DLD1 (cell line): ENCODE measurements at regions not wholly inside any gene's neighbourhood (a gene's known extent, or its start where the extent isn't known, plus 50 kb on each side); places are given as distances from the start of the nearest gene placed in this dataset.
"Not testable (repeated sequence)": the region's sequence is repeated elsewhere in the genome, so short reads cannot be mapped to it uniquely, and the experiment has no call there.

Experiments used
- in situ Hi-C: cut with HindIII; loops from 2 replicates; pipeline ENCODE4 v1.10.0; 2017; ENCODE audit warnings: low sequenced_read_pairs

DNA sequence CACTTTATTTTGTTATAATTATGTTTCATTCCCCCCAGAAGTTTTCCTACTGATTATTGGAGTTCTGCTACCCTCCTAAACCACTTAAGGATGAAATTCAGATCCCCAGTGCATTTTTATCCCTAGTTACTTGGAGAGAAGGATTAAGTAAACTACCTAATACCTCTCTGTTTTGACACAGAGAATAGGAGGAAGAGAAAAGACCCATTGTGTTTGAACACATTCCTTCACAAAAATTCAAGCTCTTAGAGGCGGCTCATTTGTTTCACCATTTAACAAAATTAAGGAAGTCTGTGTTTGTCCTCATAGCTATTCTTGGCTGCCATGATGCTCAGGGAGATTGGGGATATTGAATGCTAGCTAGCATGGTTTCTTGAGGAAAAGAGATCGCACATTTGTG, 492.6 kb downstream of the EBF1 start:
- in situ Hi-C loops, result no loop called here

- in situ Hi-C loops, result no loop called here
Measured at GRCh38 chr5:158606233-158606632, 493.5 kb downstream of the EBF1 start.

DNA sequence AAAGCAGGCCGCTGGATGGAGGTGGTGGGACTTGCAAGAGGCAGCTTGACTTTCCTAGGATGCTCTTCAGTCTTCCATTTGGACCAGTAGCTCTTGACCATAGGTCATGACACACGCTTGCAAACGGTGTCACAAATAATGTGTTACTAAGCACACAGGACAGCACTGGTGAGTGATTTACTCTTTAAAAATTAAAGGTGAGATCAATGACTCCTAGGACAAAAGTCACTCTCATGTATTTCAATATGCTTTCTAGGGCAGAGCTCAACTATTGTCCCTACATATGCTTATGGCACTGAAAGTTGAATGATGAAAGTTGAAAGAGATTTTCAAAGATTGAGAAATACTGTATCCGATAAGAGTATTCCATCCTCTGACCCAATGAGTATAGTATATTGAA, 496.7 kb downstream of the EBF1 start:
- in situ Hi-C loops, result no loop called here

- in situ Hi-C loops, result no loop called here
Measured at GRCh38 chr5:158601118-158601517, 498.6 kb downstream of the EBF1 start.

GRCh38 chr5:158600679-158601078, 499.0 kb downstream of the EBF1 start:
- in situ Hi-C loops, result no loop called here

- in situ Hi-C loops, result no loop called here
Measured at GRCh38 chr5:158599157-158599556, 500.6 kb downstream of the EBF1 start.

DNA sequence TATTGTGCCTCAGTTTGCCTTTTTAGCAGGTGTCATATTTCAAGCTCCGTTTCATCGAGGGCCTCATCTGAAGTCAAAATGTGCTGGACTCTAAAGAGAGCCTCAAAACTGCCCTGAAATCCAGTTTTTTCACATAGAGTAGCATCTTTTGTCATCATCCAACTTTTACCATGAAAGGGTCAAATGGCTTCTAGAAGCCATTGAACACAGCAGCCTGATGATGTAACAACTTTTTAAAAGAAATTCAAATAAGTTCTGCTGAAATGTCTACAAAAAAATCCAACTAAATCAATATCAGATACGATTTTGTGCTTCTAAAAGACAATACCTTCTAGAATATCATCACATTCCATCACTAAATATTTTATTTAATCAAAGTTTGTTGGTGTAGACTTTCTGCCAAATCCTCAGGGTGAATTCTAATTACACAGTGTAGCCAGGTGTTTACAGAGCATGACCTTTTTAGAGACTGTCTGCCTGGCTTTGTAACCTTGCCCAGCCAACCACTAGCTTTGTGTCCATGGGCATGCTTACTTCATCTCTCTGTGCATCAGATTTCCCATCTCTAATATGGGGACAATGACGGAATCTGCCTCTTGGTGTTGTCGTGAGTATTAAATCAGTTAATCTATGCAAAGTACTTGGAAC, 505.0 kb downstream of the EBF1 start:
- in situ Hi-C loops, result no loop called here

DNA sequence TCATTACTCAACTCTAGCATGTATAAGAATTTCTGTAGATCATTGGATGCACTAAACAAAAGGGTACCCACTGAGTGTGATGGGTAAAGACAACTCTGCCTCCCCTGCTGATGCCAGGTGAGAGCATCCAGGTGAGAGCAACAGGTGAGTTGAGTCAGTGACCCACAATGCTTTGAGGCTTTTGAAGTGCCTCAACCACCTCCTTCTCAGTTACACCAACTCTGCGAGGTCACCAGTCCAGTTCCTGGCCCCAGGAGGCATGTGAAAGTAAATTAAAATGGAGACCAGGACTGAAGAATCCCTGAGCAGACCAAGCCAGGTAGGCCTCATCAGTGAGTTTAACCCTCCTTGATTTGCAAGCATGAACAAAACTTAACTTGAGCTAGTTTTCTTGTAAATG, 505.8 kb downstream of the EBF1 start:
- in situ Hi-C loops, result no loop called here

GRCh38 chr5:158591301-158591863, 508.3 kb downstream of the EBF1 start:
- in situ Hi-C loops, result no loop called here

DNA sequence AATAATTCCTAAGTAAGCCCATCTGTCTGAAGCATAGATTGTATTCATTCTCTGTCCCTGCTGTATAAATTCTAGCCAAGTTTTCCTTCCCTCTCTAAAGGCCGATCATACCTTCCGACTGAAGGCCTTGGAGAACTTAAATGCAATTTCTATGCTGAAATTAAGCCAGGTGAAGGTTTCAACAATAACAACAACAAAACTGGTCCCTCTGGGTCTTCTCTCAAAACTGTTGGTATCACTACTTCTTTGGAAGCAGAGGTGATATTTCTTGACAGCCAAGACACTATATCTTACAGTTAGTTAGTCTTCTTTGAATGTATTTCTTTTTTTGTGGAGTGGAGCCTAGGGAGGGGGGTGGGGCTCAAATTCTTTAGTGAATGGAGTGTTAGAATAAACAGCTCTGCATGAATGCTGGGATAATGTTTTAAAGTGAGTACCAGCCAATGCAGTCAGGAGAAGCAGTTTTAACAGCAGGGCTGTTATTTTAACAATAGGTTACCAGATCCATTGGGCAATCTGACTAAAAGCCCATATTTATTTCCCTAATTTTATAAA, 508.9 kb downstream of the EBF1 start:
- in situ Hi-C loops, result no loop called here

GRCh38 chr5:158589939-158590338, 509.8 kb downstream of the EBF1 start:
- in situ Hi-C loops, result no loop called here

DNA sequence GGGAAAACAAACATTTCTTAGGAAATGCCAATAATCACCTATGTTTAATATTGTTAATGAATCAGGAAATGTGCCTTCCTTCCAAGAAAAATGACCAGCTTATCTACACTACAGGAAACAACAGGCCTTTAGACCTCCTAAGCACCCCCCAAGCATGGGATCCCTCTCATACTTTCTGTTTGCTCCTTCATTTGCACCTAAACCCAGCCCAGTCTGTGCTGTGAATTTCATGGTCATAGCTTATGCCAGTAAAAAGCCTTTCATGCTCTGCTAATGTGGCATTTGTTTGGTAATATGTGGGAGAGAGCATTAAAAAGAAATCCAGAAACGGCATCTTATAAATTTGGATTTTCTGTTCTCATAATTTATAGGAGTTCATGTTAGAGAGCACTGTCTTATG, 511.1 kb downstream of the EBF1 start:
- in situ Hi-C loops, result no loop called here

GRCh38 chr5:158586054-158586453, 513.7 kb downstream of the EBF1 start:
- in situ Hi-C loops, result no loop called here

DNA sequence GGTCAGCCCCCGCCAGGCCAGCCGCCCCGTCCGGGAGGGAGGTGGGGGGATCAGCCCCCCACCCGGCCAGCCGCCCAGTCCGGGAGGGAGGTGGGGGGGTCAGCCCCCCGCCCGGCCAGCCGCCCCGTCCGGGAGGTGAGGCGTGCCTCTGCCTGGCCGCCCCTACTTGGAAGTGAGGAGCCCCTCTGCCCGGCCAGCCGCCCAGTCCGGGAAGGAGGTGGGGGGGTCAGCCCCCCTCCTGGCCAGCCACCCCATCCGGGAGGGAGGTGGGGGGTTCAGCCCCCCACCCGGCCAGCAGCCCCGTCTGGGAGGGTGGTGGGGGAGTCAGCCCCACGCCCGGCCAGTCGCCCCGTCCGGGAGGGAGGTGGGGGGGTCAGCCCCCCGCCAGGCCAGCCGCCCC, 517.0 kb downstream of the EBF1 start:
- in situ Hi-C loops, result not testable (repeated sequence)

GRCh38 chr5:158573829-158574228, 525.9 kb downstream of the EBF1 start:
- in situ Hi-C loops, result no loop called here

DNA sequence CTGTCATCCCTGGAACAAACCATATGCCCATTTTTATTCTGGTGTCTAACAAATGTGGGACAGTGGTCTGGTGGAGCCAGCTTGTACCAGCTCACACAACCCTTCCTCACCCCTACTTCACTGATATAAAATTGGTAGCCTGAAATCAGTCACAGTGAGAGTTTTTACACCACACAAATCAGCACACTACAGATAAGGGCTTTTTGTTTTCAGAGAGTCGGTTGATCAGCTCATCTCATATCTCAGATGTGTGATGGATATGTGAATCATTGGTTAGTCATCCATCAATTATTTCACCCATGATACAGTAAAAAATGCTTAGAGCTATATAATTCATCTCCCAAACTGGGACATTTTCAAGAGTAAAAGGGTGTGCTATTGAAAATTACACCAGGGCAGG, 529.2 kb downstream of the EBF1 start:
- in situ Hi-C loops, result no loop called here

- in situ Hi-C loops, result no loop called here
Measured at GRCh38 chr5:158569534-158569933, 530.2 kb downstream of the EBF1 start.

DNA sequence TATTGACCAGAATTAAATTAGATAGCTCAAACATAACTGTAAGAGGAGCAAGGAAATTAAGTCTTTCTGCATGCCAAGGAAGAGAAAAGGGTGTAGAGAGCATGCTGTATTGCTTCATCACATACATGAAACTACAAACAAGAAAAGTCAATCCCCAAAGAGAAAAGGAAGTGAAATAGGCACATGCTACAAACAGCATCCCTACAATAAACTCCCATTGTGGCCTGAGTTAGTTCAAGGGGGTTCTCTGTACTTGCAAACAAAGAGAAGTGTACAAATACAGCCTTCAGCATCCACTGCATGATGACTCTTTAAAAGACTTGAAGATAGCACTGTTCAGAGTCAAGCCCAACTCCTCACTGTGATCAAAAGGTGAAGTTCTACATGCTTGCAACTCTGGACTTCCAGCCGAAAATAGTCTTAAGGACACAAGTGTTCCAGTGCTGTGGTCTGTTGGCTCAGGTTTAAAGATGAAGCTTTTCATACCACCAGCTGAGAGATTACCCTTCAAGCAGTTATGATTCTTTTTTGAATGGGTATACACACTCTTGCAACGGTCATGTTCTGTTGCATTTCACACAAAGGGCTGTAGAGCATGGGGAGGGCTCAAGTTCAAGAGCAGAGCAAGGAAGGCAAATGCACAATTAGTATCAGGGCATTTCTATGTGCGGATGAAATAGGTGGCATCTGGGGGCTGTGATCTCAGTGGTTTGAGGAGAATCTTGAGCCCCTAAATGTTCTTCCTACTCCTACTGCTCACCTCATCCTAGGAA, 534.5 kb downstream of the EBF1 start:
- in situ Hi-C loops, result no loop called here

- in situ Hi-C loops, result no loop called here
Measured at GRCh38 chr5:158563760-158564390, 535.8 kb downstream of the EBF1 start.

DNA sequence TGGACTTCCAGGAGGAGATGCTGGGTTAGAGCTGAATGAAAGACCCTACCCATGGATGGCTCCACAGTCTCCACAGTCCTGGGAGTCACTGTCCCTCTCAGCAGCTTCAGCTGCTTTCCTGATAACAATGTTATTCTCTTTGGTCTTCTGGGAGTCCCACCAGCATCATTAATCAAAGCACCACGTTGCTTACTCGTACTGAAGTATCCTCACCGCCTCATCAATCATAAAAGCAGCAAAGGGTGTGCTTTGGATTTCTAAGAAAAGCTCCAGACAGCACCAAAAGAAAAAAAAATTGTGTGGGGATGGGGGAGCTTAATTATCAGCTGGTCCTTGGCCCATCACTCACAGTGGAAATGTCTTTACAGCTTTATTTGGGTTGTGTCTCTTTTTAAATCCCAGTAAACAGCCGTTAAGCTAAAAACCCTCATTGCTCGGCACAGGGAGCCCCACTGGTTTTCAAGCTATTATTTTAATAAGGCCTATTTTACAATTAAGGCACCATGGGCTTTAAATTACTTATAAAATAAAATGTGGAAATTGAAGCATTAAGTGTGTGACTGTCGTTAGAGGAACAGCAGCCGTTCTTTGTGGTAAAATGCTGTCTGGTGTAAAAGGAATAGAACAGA, 538.0 kb downstream of the EBF1 start:
- in situ Hi-C loops, result no loop called here

DNA sequence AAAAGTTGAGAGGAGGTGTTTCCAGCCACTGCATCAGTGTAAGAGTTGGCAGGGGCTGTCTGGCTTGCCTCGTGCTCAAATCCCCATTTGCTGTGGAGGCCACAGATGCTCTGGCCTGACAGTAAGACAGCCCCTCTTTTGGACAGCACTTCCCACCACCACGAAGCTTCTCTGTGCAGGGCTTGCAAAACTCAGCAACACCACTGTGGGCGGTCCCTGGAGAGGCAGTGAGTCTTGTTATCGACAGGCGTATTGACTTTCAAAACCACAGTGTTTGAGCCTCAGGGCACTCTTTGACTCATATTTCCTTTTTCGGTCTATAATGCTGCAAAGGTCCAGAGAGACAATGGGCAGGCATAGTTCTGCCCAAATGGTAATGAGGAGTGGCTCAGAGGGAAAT, 539.5 kb downstream of the EBF1 start:
- in situ Hi-C loops, result no loop called here
